C4-2B (cell line): ENCODE measurements at regions not wholly inside any gene's neighbourhood (a gene's known extent, or its start where the extent isn't known, plus 50 kb on each side); places are given as distances from the start of the nearest gene placed in this dataset.

Experiments used
- ZFX ChIP-seq: fragments of 450-650 bp; IDR thresholded peaks from 2 replicates; pipeline ENCODE4 v1.6.1; 2017
- TF ChIP-seq, protein P1 (sequence below): fragments of 450-650 bp; conservative IDR thresholded peaks from 2 replicates; pipeline ENCODE4 v1.5.1; 2017; ENCODE audit warnings: mild to moderate bottlenecking

DNA sequence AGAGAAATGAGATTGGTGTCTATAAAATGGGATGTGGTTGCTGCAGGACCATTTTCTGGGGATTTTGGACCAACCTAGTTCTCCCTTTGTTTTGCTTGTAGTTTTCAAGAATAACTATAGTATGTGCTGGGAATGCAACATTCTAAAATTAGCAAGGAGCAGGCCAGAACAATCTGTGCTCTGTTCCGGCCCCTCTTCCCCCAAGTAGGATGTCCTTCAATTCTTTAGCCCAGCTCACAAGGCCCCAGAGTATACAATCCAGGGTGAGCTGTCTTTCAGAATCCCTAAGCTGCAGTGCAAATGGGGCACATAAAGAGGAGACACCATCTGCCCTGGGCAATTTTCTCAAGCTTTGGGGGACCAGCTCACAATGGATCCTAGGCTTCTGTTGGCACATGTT, 809.1 kb downstream of the TNS3 start:
- TF ChIP-seq, protein P1, sequence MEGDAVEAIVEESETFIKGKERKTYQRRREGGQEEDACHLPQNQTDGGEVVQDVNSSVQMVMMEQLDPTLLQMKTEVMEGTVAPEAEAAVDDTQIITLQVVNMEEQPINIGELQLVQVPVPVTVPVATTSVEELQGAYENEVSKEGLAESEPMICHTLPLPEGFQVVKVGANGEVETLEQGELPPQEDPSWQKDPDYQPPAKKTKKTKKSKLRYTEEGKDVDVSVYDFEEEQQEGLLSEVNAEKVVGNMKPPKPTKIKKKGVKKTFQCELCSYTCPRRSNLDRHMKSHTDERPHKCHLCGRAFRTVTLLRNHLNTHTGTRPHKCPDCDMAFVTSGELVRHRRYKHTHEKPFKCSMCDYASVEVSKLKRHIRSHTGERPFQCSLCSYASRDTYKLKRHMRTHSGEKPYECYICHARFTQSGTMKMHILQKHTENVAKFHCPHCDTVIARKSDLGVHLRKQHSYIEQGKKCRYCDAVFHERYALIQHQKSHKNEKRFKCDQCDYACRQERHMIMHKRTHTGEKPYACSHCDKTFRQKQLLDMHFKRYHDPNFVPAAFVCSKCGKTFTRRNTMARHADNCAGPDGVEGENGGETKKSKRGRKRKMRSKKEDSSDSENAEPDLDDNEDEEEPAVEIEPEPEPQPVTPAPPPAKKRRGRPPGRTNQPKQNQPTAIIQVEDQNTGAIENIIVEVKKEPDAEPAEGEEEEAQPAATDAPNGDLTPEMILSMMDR = no peak
- no peak for TF ChIP-seq ZFX
